Chondrocyte (in vitro differentiated cells): ENCODE measurements at regions not wholly inside any gene's neighbourhood (a gene's known extent, or its start where the extent isn't known, plus 50 kb on each side); places are given as distances from the start of the nearest gene placed in this dataset.
A peak's percentile ranks its signal among the peaks of the same experiment; 100 is the strongest.

Experiments
- DNase-seq: peaks from one replicate; pipeline ENCODE4 v3.0.0; 2021; ENCODE audit warnings: mixed read lengths, low spot score
- H3K27ac Mint-ChIP-seq: one replicate; pipeline ENCODE4 v1.8.0; 2021; ENCODE audit warnings: mild to moderate bottlenecking, moderate library complexity, mixed read lengths; ENCODE audit not compliant: unreplicated experiment
- H3K27me3 Mint-ChIP-seq: 2 replicates; pipeline ENCODE4 v1.8.0; 2021; ENCODE audit warnings: low read depth, mixed read lengths
- H3K36me3 Mint-ChIP-seq: 2 replicates; pipeline ENCODE4 v1.8.0; 2021; ENCODE audit warnings: low read depth, mixed read lengths
- H3K4me1 Mint-ChIP-seq: 2 replicates; pipeline ENCODE4 v1.8.0; 2021; ENCODE audit warnings: low read depth, mild to moderate bottlenecking, mixed read lengths
- H3K4me3 Mint-ChIP-seq: one replicate; pipeline ENCODE4 v1.8.0; 2021; ENCODE audit warnings: mild to moderate bottlenecking, moderate library complexity, mixed read lengths; ENCODE audit not compliant: unreplicated experiment
- H3K9me3 Mint-ChIP-seq: 2 replicates; pipeline ENCODE4 v1.8.0; 2021; ENCODE audit warnings: low read depth, mixed read lengths
- CTCF ChIP-seq: fragments of 200-600 bp; sonication (generic); IDR thresholded peaks from 2 replicates; pipeline ENCODE4 v1.5.0; 2021; ENCODE audit warnings: antibody characterized with exemption, mild to moderate bottlenecking, moderate library complexity

- H3K27ac Mint-ChIP-seq = no peak overlapping the region
- TF ChIP-seq CTCF = no peak
- H3K4me3 Mint-ChIP-seq = no peak overlapping the region
- DNase-seq = no peak
- peaks cover 2% of the 10 kb centered on the region for H3K4me1 Mint-ChIP-seq
- H3K36me3 Mint-ChIP-seq = peaks cover 6% of the 10 kb centered on the region
- H3K27me3 Mint-ChIP-seq = no peaks in the 10 kb centered on the region
- peaks cover 43% of the 10 kb centered on the region for H3K9me3 Mint-ChIP-seq
Observed at GRCh38 chr15:87374339-87374738, 882.2 kb downstream of the NTRK3 start.

GRCh38 chr15:87369269-87369668, 887.3 kb downstream of the NTRK3 start:
- H3K27ac Mint-ChIP-seq = peak overlapping the region; percentile 76
- no peak for DNase-seq
- H3K4me3 Mint-ChIP-seq = no peak overlapping the region
- peaks cover 17% of the 10 kb centered on the region for H3K4me1 Mint-ChIP-seq
- peaks cover 35% of the 10 kb centered on the region for H3K9me3 Mint-ChIP-seq
- no peak for TF ChIP-seq CTCF
- H3K27me3 Mint-ChIP-seq = no peaks in the 10 kb centered on the region
- peaks cover 4% of the 10 kb centered on the region for H3K36me3 Mint-ChIP-seq

- TF ChIP-seq CTCF = no peak
- Mint-ChIP-seq H3K4me1 (peaks cover 17% of the 10 kb centered on the region), H3K4me3 (no peak overlapping the region), H3K36me3 (peaks cover 4% of the 10 kb centered on the region), H3K27me3 (no peaks in the 10 kb centered on the region), H3K9me3 (peaks cover 35% of the 10 kb centered on the region), H3K27ac (peak overlapping the region; percentile 76)
- DNase-seq = no peak
Observed at GRCh38 chr15:87368511-87368910, 888.0 kb downstream of the NTRK3 start.

GRCh38 chr15:87365186-87365585, 891.4 kb downstream of the NTRK3 start:
- DNase-seq = no peak
- no peak overlapping the region for H3K4me3 Mint-ChIP-seq
- no peaks in the 10 kb centered on the region for H3K27me3 Mint-ChIP-seq
- TF ChIP-seq CTCF = no peak
- H3K36me3 Mint-ChIP-seq = peaks cover 2% of the 10 kb centered on the region
- no peak overlapping the region for H3K27ac Mint-ChIP-seq
- peaks cover 14% of the 10 kb centered on the region for H3K9me3 Mint-ChIP-seq
- peaks cover 22% of the 10 kb centered on the region for H3K4me1 Mint-ChIP-seq

GRCh38 chr15:87362531-87362930, 894.0 kb downstream of the NTRK3 start:
- H3K27me3 Mint-ChIP-seq = peaks cover 2% of the 10 kb centered on the region
- H3K4me1 Mint-ChIP-seq = peaks cover 7% of the 10 kb centered on the region
- no peaks in the 10 kb centered on the region for H3K36me3 Mint-ChIP-seq
- H3K4me3 Mint-ChIP-seq = no peak overlapping the region
- no peak for TF ChIP-seq CTCF
- H3K27ac Mint-ChIP-seq = no peak overlapping the region
- no peak for DNase-seq
- H3K9me3 Mint-ChIP-seq = peaks cover 3% of the 10 kb centered on the region
